GM23338 (cell line): ENCODE measurements at regions not wholly inside any gene's neighbourhood (a gene's known extent, or its start where the extent isn't known, plus 50 kb on each side); places are given as distances from the start of the nearest gene placed in this dataset.

ENCODE experiments used
- CREB1 ChIP-seq: fragments of 250-450 bp; sonication (Bioruptor Pico); IDR thresholded peaks from 2 replicates; pipeline ENCODE4 v1.5.0; 2020; ENCODE audit warnings: low read depth, mild to moderate bottlenecking, moderate library complexity
- CTCF ChIP-seq, 2 experiments: fragments of 200-600 bp in 1 of 2; sonication (generic) in 1 of 2; conservative IDR thresholded peaks; 2 replicates each; pipeline versions ENCODE4 v1.5.1 to v1.6.1; 2016 to 2017; ENCODE audit warnings: antibody characterized with exemption in 2 of 2, low read depth in 2 of 2, mild to moderate bottlenecking in 2 of 2, moderate library complexity in 1 of 2
- ETS1 ChIP-seq: IDR thresholded peaks from 2 replicates; pipeline ENCODE4 v1.6.1; 2016; ENCODE audit warnings: antibody characterized with exemption
- JUNB ChIP-seq: IDR thresholded peaks from one replicate; pipeline ENCODE4 v1.6.1; 2016; ENCODE audit warnings: antibody characterized with exemption; ENCODE audit not compliant: unreplicated experiment
- POLR2AphosphoS5 ChIP-seq: IDR thresholded peaks from 2 replicates; pipeline ENCODE4 v1.6.1; 2016; ENCODE audit warnings: antibody characterized with exemption, low read depth

- TF ChIP-seq CTCF (conservative IDR thresholded peaks at IDR 0.05; ENCODE audit: low read depth in 2 of 2) (no peak), JUNB (no peak), ETS1 (no peak), CREB1 (CRISPR knock-in tag) (no peak), POLR2AphosphoS5 (no peak)
Observed at GRCh38 chr2:139079311-139079710, 299.1 kb upstream of the NXPH2 start.
